Small intestine (tissue), 7 donors: ENCODE measurements at regions not wholly inside any gene's neighbourhood (a gene's known extent, or its start where the extent isn't known, plus 50 kb on each side); places are given as distances from the start of the nearest gene placed in this dataset.

Experiments used
- DNase-seq, 2 donors: peaks; one replicate each; pipeline versions ENCODE4 v3.0.0 to v3.0.0-alpha.2; 2013
- FAIRE-seq: peaks from 2 replicates; lab custom pipeline; 2012; peaks lifted over from hg19 to GRCh38; lab: Jason Lieb, UNC
- H3K27ac ChIP-seq, 3 donors: one replicate each; pipeline ENCODE4 v1.5.1; 2013; ENCODE audit warnings: low read length in 2 of 3, mild to moderate bottlenecking in 2 of 3, control low read depth in 1 of 3, inconsistent platforms in 1 of 3, low read depth in 1 of 3, moderate library complexity in 1 of 3
- H3K27me3 ChIP-seq, 3 donors: one replicate each; pipeline ENCODE4 v1.6.1; 2013; ENCODE audit warnings: low read length in 3 of 3, inconsistent platforms in 1 of 3; ENCODE audit not compliant: control insufficient read depth in 3 of 3, insufficient read depth in 3 of 3
- H3K36me3 ChIP-seq, 3 donors: one replicate each; pipeline ENCODE4 v1.6.1; 2013; ENCODE audit warnings: low read length in 3 of 3, inconsistent platforms in 1 of 3, low read depth in 1 of 3, mild to moderate bottlenecking in 1 of 3, moderate library complexity in 1 of 3; ENCODE audit not compliant: control insufficient read depth in 3 of 3, insufficient read depth in 2 of 3
- H3K4me1 ChIP-seq, 3 donors: one replicate each; pipeline ENCODE4 v1.6.1; 2013; ENCODE audit warnings: low read length in 2 of 3, inconsistent platforms in 1 of 3, low read depth in 1 of 3, mild to moderate bottlenecking in 1 of 3, moderate library complexity in 1 of 3; ENCODE audit not compliant: control insufficient read depth in 3 of 3, insufficient read depth in 2 of 3
- H3K4me3 ChIP-seq, 3 donors: one replicate each; pipeline ENCODE4 v1.5.1; 2013; ENCODE audit warnings: low read length in 3 of 3, control low read depth in 1 of 3, inconsistent platforms in 1 of 3, low read depth in 1 of 3, mild to moderate bottlenecking in 1 of 3, moderate library complexity in 1 of 3
- H3K9me3 ChIP-seq, 2 donors: one replicate each; pipeline ENCODE4 v1.6.1; 2013; ENCODE audit warnings: low read depth in 1 of 2, low read length in 1 of 2; ENCODE audit not compliant: control insufficient read depth in 2 of 2, insufficient read depth in 1 of 2
- WGBS, 3 donors: extraction: QIAGEN DNeasy Blood & Tissue Kit; methylation state at CpG; one replicate each; pipeline ENCODE4 v1.1.7; 2013; 5-methylcytosine and 5-hydroxymethylcytosine counted together
- donor health status: healthy with polysubstance abuse.
- donor health status: control.
- donor health status: control.
- donor health status: Bipolar disorder and iron deficiency.
- donor health status: healthy.

DNA sequence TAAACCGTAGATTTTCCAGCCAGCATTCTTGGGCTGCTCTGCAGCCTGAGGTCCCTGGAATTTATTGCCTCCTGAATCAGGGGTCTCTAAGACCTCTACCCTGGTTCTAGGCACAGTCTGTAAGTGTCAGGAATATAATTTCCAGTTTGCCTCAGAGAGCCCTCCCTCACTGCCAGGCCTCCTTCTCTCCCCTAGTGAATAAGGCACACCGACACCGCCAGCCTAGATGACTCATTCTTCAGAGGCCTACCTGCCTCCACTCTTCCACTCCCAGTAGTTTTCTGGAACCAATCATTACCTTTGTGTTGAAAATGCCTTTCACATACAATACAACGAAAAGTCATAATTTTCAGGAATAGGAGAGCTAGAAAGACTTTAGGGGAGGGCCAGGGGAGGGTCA, 50.3 kb upstream of the ARHGEF9 start:
- WGBS, 3 donors = 70 to 83% (median 77%) methylated on average over 2 to 4 of the region's 4 CpGs

More for the DNA sequence above, 50.3 kb upstream of the ARHGEF9 start:
- DNase-seq (no peak), FAIRE-seq (no peak)
- Histone ChIP-seq H3K36me3 (no peaks in the 10 kb centered on the region), H3K4me3 (no peak overlapping the region), H3K27me3 (no peaks in the 10 kb centered on the region), H3K27ac (no peak overlapping the region), H3K4me1 (no peaks in the 10 kb centered on the region), H3K9me3 (no peaks in the 10 kb centered on the region)
